Neural progenitor cell (in vitro differentiated cells): ENCODE measurements at regions not wholly inside any gene's neighbourhood (a gene's known extent, or its start where the extent isn't known, plus 50 kb on each side); places are given as distances from the start of the nearest gene placed in this dataset.

ENCODE experiments used
- DNase-seq: peaks from one replicate; pipeline ENCODE4 v3.0.0-alpha.2; 2016; ENCODE audit warnings: low spot score
- H2AFZ ChIP-seq: fragments of 200-600 bp; sonication (generic); replicated peaks from 2 replicates; pipeline ENCODE4 v1.6.1; 2016; ENCODE audit warnings: antibody characterized with exemption
- H3F3A ChIP-seq: fragments of 200-600 bp; sonication (generic); 2 replicates; pipeline ENCODE4 v1.6.1; 2016; ENCODE audit warnings: antibody characterized with exemption, low read depth
- H3K27ac ChIP-seq: fragments of 200-600 bp; sonication (generic); 2 replicates; pipeline ENCODE4 v1.5.1; 2016; ENCODE audit warnings: mild to moderate bottlenecking
- H3K27me3 ChIP-seq: fragments of 200-600 bp; sonication (generic); 2 replicates; pipeline ENCODE4 v1.6.1; 2016; ENCODE audit warnings: mild to moderate bottlenecking, moderate library complexity
- H3K36me3 ChIP-seq: fragments of 200-600 bp; sonication (generic); 2 replicates; pipeline ENCODE4 v1.5.1; 2016
- H3K4me1 ChIP-seq: fragments of 200-600 bp; sonication (generic); 2 replicates; pipeline ENCODE4 v1.6.1; 2016; ENCODE audit warnings: mixed run types
- H3K4me2 ChIP-seq: fragments of 200-600 bp; sonication (generic); 2 replicates; pipeline ENCODE4 v1.6.1; 2016
- H3K4me3 ChIP-seq: fragments of 200-600 bp; sonication (generic); 2 replicates; pipeline ENCODE4 v1.5.1; 2016
- H3K79me2 ChIP-seq: fragments of 200-600 bp; sonication (generic); 2 replicates; pipeline ENCODE4 v1.6.1; 2016; ENCODE audit warnings: low read depth
- H3K9ac ChIP-seq: fragments of 200-600 bp; sonication (generic); 2 replicates; pipeline ENCODE4 v1.6.1; 2016
- H3K9me3 ChIP-seq: fragments of 200-600 bp; sonication (generic); 2 replicates; pipeline ENCODE4 v1.5.1; 2016; ENCODE audit warnings: low read depth
- H4K20me1 ChIP-seq: fragments of 200-600 bp; sonication (generic); 2 replicates; pipeline ENCODE4 v1.6.1; 2016; ENCODE audit warnings: low read depth
- H3K27ac Mint-ChIP-seq: 3 replicates; pipeline ENCODE4 v1.8.0; 2021; ENCODE audit warnings: mixed read lengths
- H3K27me3 Mint-ChIP-seq: 2 replicates; pipeline ENCODE4 v1.8.0; 2022; ENCODE audit warnings: low read depth, mild to moderate bottlenecking, inconsistent platforms, moderate library complexity, mixed read lengths; ENCODE audit not compliant: insufficient read depth
- H3K36me3 Mint-ChIP-seq: 3 replicates; pipeline ENCODE4 v1.8.0; 2021; ENCODE audit warnings: mixed read lengths
- H3K4me1 Mint-ChIP-seq: 3 replicates; pipeline ENCODE4 v1.8.0; 2021; ENCODE audit warnings: mixed read lengths
- H3K4me3 Mint-ChIP-seq: 3 replicates; pipeline ENCODE4 v1.8.0; 2021; ENCODE audit warnings: mild to moderate bottlenecking, moderate library complexity, mixed read lengths
- H3K9me3 Mint-ChIP-seq: 3 replicates; pipeline ENCODE4 v1.8.0; 2020; ENCODE audit warnings: mixed read lengths
- CTCF ChIP-seq: fragments of 200-600 bp; sonication (generic); IDR thresholded peaks from 2 replicates; pipeline ENCODE4 v1.5.1; 2017; ENCODE audit warnings: antibody characterized with exemption, mild to moderate bottlenecking
- EZH2 ChIP-seq: fragments of 200-600 bp; sonication (generic); IDR thresholded peaks from 2 replicates; pipeline ENCODE4 v1.6.1; 2017; ENCODE audit warnings: antibody characterized with exemption, mild to moderate bottlenecking, moderate library complexity
- EZH2phosphoT487 ChIP-seq: fragments of 200-600 bp; sonication (generic); IDR thresholded peaks from 2 replicates; pipeline ENCODE4 v1.6.1; 2017; ENCODE audit warnings: antibody characterized with exemption

DNA sequence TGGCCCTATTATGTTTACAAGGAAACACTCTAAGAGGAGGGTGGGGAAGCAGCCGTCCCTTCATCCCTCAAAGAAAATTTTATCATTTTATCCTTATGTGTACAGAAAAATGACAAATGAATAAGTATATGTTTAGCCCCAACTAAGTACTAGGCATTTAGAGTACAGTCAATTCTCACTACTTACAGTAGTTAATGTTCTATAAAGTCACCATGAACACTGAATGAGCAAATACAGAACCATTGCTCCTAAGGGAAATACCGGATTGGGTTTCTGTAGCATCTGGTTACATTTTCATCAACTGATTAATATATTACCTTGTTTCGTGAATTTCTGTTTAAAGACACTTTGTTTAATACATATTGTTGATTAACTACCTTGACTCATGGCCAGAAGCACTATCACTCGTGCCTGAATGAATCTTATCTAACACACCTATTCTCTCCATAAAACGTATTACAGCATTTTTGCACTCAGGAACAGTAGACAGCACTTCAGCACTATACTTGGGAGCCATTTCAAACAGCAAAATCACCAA is 109.3 kb downstream of the ASB9 start:
- Histone ChIP-seq H3K4me1 (no peaks in the 10 kb centered on the region), H2AFZ (no peak overlapping the region), H3K79me2 (no peaks in the 10 kb centered on the region), H3K4me3 (no peak overlapping the region), H3K4me2 (no peak overlapping the region), H3F3A (no peaks in the 10 kb centered on the region), H3K36me3 (no peaks in the 10 kb centered on the region), H3K9ac (no peak overlapping the region), H3K9me3 (peaks cover 14% of the 10 kb centered on the region), H3K27me3 (no peaks in the 10 kb centered on the region), H4K20me1 (no peaks in the 10 kb centered on the region), H3K27ac (no peak overlapping the region)
- Mint-ChIP-seq H3K27ac (no peak overlapping the region), H3K9me3 (no peaks in the 10 kb centered on the region), H3K27me3 (no peaks in the 10 kb centered on the region), H3K4me3 (no peak overlapping the region), H3K4me1 (no peaks in the 10 kb centered on the region), H3K36me3 (no peaks in the 10 kb centered on the region)
- DNase-seq = no peak
- TF ChIP-seq EZH2 = no peak
- no peak for TF ChIP-seq EZH2phosphoT487
- TF ChIP-seq CTCF = no peak

DNA sequence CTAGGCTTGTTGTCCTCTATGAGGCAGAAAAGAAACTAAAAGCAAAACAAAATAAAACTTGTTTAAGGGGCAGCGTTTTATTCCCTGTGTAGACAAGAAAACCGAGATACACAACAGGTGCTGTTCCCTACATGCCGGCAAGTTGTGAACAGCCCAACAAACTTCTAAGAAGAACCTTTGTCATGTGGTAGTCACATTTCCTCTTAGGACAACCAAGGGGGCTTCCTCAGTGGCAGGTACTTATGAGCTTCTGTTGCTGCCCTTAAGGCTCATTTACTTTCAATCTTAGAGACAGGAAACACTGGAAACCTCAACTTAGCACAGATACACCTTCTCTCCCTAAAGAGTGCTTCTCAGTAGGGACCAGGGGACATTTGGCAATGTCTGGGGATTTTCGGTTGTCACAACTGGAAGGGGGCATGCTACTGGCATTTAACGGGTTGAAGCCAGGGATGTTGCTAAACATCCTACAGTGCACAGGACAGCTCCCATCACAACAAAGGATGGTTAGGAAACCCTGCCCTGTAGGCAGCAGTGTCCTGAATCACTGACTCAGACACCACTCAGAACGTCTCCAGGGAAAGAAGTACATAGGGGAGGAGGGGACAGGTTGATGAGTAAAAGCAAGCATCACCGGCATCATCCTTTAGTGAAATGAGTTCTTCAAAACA is 111.0 kb downstream of the ASB9 start:
- no peak for DNase-seq
- no peaks in the 10 kb centered on the region for H4K20me1 ChIP-seq

GRCh38 chrX:15158350-15158735 is 111.5 kb downstream of the ASB9 start:
- Histone ChIP-seq H2AFZ (no peak overlapping the region), H3K4me1 (no peaks in the 10 kb centered on the region), H3K4me2 (no peak overlapping the region), H3F3A (no peaks in the 10 kb centered on the region), H3K27ac (no peak overlapping the region), H3K36me3 (no peaks in the 10 kb centered on the region), H3K9me3 (peaks cover 8% of the 10 kb centered on the region), H3K9ac (no peak overlapping the region), H3K27me3 (no peaks in the 10 kb centered on the region), H3K79me2 (no peaks in the 10 kb centered on the region), H3K4me3 (no peak overlapping the region), H4K20me1 (no peaks in the 10 kb centered on the region)
- no peak overlapping the region for H3K4me3 Mint-ChIP-seq
- no peaks in the 10 kb centered on the region for H3K27me3 Mint-ChIP-seq
- H3K27ac Mint-ChIP-seq = no peak overlapping the region
- DNase-seq = no peak
- TF ChIP-seq CTCF (no peak), EZH2 (no peak), EZH2phosphoT487 (no peak)
- no peaks in the 10 kb centered on the region for H3K4me1 Mint-ChIP-seq
- no peaks in the 10 kb centered on the region for H3K36me3 Mint-ChIP-seq
- H3K9me3 Mint-ChIP-seq = no peaks in the 10 kb centered on the region

More for the DNA sequence above, 111.0 kb downstream of the ASB9 start:
- no peak overlapping the region for H3K4me3 ChIP-seq
- Mint-ChIP-seq H3K36me3 (no peaks in the 10 kb centered on the region), H3K27me3 (no peaks in the 10 kb centered on the region), H3K4me1 (no peaks in the 10 kb centered on the region), H3K27ac (no peak overlapping the region), H3K9me3 (no peaks in the 10 kb centered on the region), H3K4me3 (no peak overlapping the region)
- peaks cover 11% of the 10 kb centered on the region for H3K9me3 ChIP-seq
- no peaks in the 10 kb centered on the region for H3K36me3 ChIP-seq
- H2AFZ ChIP-seq = no peak overlapping the region
- no peak overlapping the region for H3K27ac ChIP-seq
- H3K4me2 ChIP-seq = no peak overlapping the region
- H3K27me3 ChIP-seq = no peaks in the 10 kb centered on the region
- no peak for TF ChIP-seq EZH2
- TF ChIP-seq EZH2phosphoT487 = no peak
- no peak for TF ChIP-seq CTCF
- H3K79me2 ChIP-seq = no peaks in the 10 kb centered on the region
- no peaks in the 10 kb centered on the region for H3K4me1 ChIP-seq
- H3K9ac ChIP-seq = no peak overlapping the region
- H3F3A ChIP-seq = no peaks in the 10 kb centered on the region
